ENCODE measurements at regions not wholly inside any gene's neighbourhood (a gene's known extent, or its start where the extent isn't known, plus 50 kb on each side); places are given as distances from the start of the nearest gene placed in this dataset.
"Not testable (repeated sequence)": the region's sequence is repeated elsewhere in the genome, so short reads cannot be mapped to it uniquely, and the experiment has no call there.

- DNase-seq (ENCODE audit: extremely low spot score, insufficient read length, low read depth) (no peak), FAIRE-seq (no peak)
These were observed 169.3 kb downstream of the PMAIP1 start for GRCh38 chr18:60069145-60069544.

- DNase-seq (ENCODE audit: extremely low spot score, insufficient read length, low read depth) (no peak), FAIRE-seq (no peak)
These were observed 167.8 kb downstream of the PMAIP1 start for GRCh38 chr18:60067426-60068210.

GRCh38 chr18:60066219-60066975 lies 166.6 kb downstream of the PMAIP1 start:
- no peak for DNase-seq (ENCODE audit: extremely low spot score, insufficient read length, low read depth)
- no peak for FAIRE-seq

GRCh38 chr18:60064271-60064670 lies 164.5 kb downstream of the PMAIP1 start:
- FAIRE-seq (no peak), DNase-seq (ENCODE audit: extremely low spot score, insufficient read length, low read depth) (no peak)

- FAIRE-seq; DNase-seq (ENCODE audit: extremely low spot score, insufficient read length, low read depth): not testable (repeated sequence)
These were observed 163.0 kb downstream of the PMAIP1 start for GRCh38 chr18:60062831-60063230.

- no peak for DNase-seq (ENCODE audit: extremely low spot score, insufficient read length, low read depth)
- no peak for FAIRE-seq
These were observed 162.6 kb downstream of the PMAIP1 start for GRCh38 chr18:60062396-60062795.

- FAIRE-seq (no peak), DNase-seq (ENCODE audit: extremely low spot score, insufficient read length, low read depth) (no peak)
These were observed 160.8 kb downstream of the PMAIP1 start for GRCh38 chr18:60060578-60060977.

GRCh38 chr18:60060026-60060425 lies 160.2 kb downstream of the PMAIP1 start:
- FAIRE-seq (no peak), DNase-seq (ENCODE audit: extremely low spot score, insufficient read length, low read depth) (no peak)

- FAIRE-seq (no peak), DNase-seq (ENCODE audit: extremely low spot score, insufficient read length, low read depth) (no peak)
These were observed 159.4 kb downstream of the PMAIP1 start for GRCh38 chr18:60059216-60059615.

- DNase-seq (ENCODE audit: extremely low spot score, insufficient read length, low read depth) (no peak), FAIRE-seq (no peak)
These were observed 154.0 kb downstream of the PMAIP1 start for GRCh38 chr18:60053747-60054304.

GRCh38 chr18:60050821-60051220 lies 151.0 kb downstream of the PMAIP1 start:
- no peak for FAIRE-seq

GRCh38 chr18:60049172-60049571 lies 149.4 kb downstream of the PMAIP1 start:
- FAIRE-seq, result no peak
- no peak for DNase-seq (ENCODE audit: extremely low spot score, insufficient read length, low read depth)

More at GRCh38 chr18:60050821-60051220, 151.0 kb downstream of the PMAIP1 start:
- no peak for DNase-seq (ENCODE audit: extremely low spot score, insufficient read length, low read depth)

GRCh38 chr18:60047556-60047955 lies 147.8 kb downstream of the PMAIP1 start:
- DNase-seq (ENCODE audit: extremely low spot score, insufficient read length, low read depth) (no peak), FAIRE-seq (no peak)

GRCh38 chr18:60044290-60045006 lies 144.7 kb downstream of the PMAIP1 start:
- DNase-seq (ENCODE audit: extremely low spot score, insufficient read length, low read depth) (no peak), FAIRE-seq (no peak)

- DNase-seq (ENCODE audit: extremely low spot score, insufficient read length, low read depth) (no peak), FAIRE-seq (no peak)
These were observed 141.2 kb downstream of the PMAIP1 start for GRCh38 chr18:60040971-60041370.

GRCh38 chr18:60038731-60039130 lies 138.9 kb downstream of the PMAIP1 start:
- FAIRE-seq, result no peak
- no peak for DNase-seq (ENCODE audit: extremely low spot score, insufficient read length, low read depth)

GRCh38 chr18:60027397-60027796 lies 127.6 kb downstream of the PMAIP1 start:
- FAIRE-seq (no peak), DNase-seq (ENCODE audit: extremely low spot score, insufficient read length, low read depth) (no peak)

- FAIRE-seq (peak; percentile 47), DNase-seq (ENCODE audit: extremely low spot score, insufficient read length, low read depth) (no peak)
These were observed 125.1 kb downstream of the PMAIP1 start for GRCh38 chr18:60024857-60025256.

- FAIRE-seq (no peak), DNase-seq (ENCODE audit: extremely low spot score, insufficient read length, low read depth) (no peak)
These were observed 124.5 kb downstream of the PMAIP1 start for GRCh38 chr18:60024345-60024744.

GRCh38 chr18:60022671-60023276 lies 123.0 kb downstream of the PMAIP1 start:
- DNase-seq (ENCODE audit: extremely low spot score, insufficient read length, low read depth) (no peak), FAIRE-seq (no peak)
